WI38 (cell line): ENCODE measurements at regions not wholly inside any gene's neighbourhood (a gene's known extent, or its start where the extent isn't known, plus 50 kb on each side); places are given as distances from the start of the nearest gene placed in this dataset.

Experiments
- H3K4me3 ChIP-seq: 2 replicates; pipeline ENCODE4 v1.5.1; 2011; ENCODE audit warnings: low read depth, mild to moderate bottlenecking, control low read depth, low read length
- CTCF ChIP-seq: IDR thresholded peaks from 2 replicates; pipeline ENCODE4 v1.5.1; 2012; ENCODE audit warnings: low read depth, mild to moderate bottlenecking, control low read depth, low read length

DNA sequence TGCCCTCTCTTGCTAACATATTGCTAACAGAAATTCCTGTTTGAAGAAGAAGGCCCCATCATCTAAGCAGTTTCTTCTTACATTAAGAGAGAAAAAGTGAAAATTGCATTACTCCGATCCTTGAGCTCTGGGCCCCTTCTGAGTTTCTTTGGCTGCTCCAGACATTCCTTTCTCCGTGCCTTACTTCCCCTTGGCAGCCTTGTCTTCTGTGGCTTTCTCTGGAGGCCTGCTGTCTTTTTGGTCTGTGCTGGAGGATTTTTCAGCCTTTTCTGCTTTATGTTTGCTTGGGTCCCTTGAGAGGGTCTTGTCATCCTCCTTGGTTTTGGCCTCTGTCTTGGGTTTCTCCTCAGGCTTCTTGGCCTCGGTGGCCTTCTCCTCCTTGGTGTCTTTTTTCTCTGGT is 378.8 kb upstream of the CHD6 start:
- TF ChIP-seq CTCF = no peak
- no peak overlapping the region for H3K4me3 ChIP-seq

DNA sequence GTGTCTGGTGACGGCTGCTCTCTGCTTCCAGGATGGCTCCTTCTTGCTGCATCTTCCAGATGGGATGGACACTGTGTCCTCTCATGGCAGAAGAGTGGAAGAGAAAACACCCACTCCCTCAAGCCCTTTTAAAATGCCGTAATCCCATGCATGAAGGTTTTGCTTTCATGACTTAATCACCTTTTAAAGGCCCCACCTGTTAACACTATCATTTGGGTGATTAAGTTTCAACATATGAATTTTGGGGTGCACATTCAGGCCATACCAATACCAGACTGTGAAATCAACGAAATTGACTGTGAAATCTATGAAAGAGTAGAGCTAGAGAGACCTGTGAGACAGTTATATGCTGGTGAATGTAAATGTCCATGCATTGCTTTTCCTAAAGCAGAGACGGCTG is 374.3 kb upstream of the CHD6 start:
- no peak overlapping the region for H3K4me3 ChIP-seq
- no peak for TF ChIP-seq CTCF

GRCh38 chr20:41991412-41991811 is 373.2 kb upstream of the CHD6 start:
- H3K4me3 ChIP-seq = no peak overlapping the region
- no peak for TF ChIP-seq CTCF

DNA sequence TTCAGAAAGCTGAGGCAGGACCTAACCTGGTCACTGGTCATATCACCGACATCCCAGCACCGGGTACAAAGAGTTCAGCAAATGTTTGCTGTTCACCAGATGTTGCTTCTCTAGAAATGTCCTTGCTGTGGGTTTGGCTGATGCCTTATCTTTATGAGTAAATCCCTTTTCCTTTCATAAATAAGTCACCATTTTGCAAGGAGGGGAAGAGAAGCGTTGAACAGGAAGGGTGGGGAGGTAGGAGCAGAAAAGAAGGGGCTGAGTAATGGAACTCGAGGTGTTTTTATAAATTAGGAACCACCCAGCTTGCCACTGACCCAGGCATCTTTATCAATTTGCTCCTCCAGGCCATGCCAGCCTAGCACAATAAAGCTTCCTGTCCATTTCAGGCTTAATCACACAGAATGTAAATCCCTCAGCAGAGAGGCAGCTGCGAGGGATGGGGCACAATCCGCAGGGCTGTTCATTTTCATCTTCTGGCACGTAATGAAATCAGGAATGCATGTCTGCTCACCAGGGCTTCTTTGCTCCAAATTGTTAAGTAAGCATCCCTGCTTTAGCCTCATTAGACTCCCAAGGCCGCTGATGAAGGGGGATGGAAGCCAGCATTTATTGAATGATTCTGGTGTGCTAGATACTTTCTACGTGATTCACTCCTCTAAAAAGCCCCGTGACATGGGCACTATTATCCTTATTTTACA is 371.9 kb upstream of the CHD6 start:
- no peak for TF ChIP-seq CTCF
- no peak overlapping the region for H3K4me3 ChIP-seq

- H3K4me3 ChIP-seq = no peak overlapping the region
- no peak for TF ChIP-seq CTCF
Measured at GRCh38 chr20:41989039-41989679, 371.0 kb upstream of the CHD6 start.

DNA sequence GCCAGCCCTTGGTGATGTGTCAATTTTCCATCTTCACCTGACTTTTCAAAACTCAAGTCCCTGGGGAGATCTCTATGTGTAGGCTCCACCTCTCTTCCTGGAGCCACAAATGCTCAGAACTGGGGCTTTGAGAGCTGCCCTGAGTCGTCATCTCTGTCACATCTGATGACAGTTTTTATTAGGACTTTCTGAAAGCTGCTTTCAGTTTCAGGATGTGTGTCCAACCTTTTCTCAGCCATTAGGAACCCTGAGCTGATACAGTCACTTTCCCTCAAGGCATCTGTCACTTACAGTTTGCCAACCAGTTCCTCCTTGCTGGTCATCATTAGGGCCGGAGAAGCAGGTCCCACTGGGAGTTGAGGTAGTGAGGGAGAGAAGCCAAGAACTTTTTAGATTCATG is 365.9 kb upstream of the CHD6 start:
- no peak overlapping the region for H3K4me3 ChIP-seq
- TF ChIP-seq CTCF = no peak

GRCh38 chr20:41983159-41983558 is 365.0 kb upstream of the CHD6 start:
- no peak for TF ChIP-seq CTCF

More at GRCh38 chr20:41983159-41983558, 365.0 kb upstream of the CHD6 start:
- H3K4me3 ChIP-seq = no peak overlapping the region
